KBM-7 (cell line): ENCODE measurements at regions not wholly inside any gene's neighbourhood (a gene's known extent, or its start where the extent isn't known, plus 50 kb on each side); places are given as distances from the start of the nearest gene placed in this dataset.

ENCODE experiments used
- DNase-seq: peaks from one replicate; pipeline ENCODE4 v3.0.0-alpha.2; 2015
- in situ Hi-C: fragments of 300-500 bp; cut with MboI; formaldehyde crosslinking; loops from 2 replicates; pipeline ENCODE4 v1.14.3; 2020; ENCODE audit warnings: low sequenced_read_pairs, low pct_unique_long_range_greater_than_20kb, mixed read lengths

- in situ Hi-C loops: no loop called here
- no peak for DNase-seq
These were observed 1079.7 kb downstream of the TBC1D22A start for GRCh38 chr22:47842119-47842518.

GRCh38 chr22:47841156-47841555 is 1078.7 kb downstream of the TBC1D22A start:
- DNase-seq: no peak
- in situ Hi-C loops: no loop called here

- in situ Hi-C loops: no loop called here
- no peak for DNase-seq
These were observed 1077.3 kb downstream of the TBC1D22A start for GRCh38 chr22:47839595-47840227.

GRCh38 chr22:47837703-47838102 is 1075.3 kb downstream of the TBC1D22A start:
- DNase-seq: peak; percentile 39

GRCh38 chr22:47836957-47837356 is 1074.5 kb downstream of the TBC1D22A start:
- in situ Hi-C loops: no loop called here

More at GRCh38 chr22:47837703-47838102, 1075.3 kb downstream of the TBC1D22A start:
- in situ Hi-C loops: no loop called here

GRCh38 chr22:47835726-47836125 is 1073.3 kb downstream of the TBC1D22A start:
- no peak for DNase-seq
- in situ Hi-C loops: no loop called here

More at GRCh38 chr22:47836957-47837356, 1074.5 kb downstream of the TBC1D22A start:
- no peak for DNase-seq

GRCh38 chr22:47826016-47826415 is 1063.6 kb downstream of the TBC1D22A start:
- no peak for DNase-seq
- in situ Hi-C loops: no loop called here

- DNase-seq: no peak
These were observed 1060.0 kb downstream of the TBC1D22A start for GRCh38 chr22:47822422-47822821.

GRCh38 chr22:47818496-47818895 is 1056.0 kb downstream of the TBC1D22A start:
- in situ Hi-C loops: no loop called here
- DNase-seq: no peak

More at GRCh38 chr22:47822422-47822821, 1060.0 kb downstream of the TBC1D22A start:
- in situ Hi-C loops: no loop called here

- in situ Hi-C loops: no loop called here
- no peak for DNase-seq
These were observed 1054.9 kb downstream of the TBC1D22A start for GRCh38 chr22:47817380-47817779.

- in situ Hi-C loops: no loop called here
- DNase-seq: no peak
These were observed 1054.4 kb downstream of the TBC1D22A start for GRCh38 chr22:47816863-47817210.

- in situ Hi-C loops: no loop called here
- no peak for DNase-seq
These were observed 1053.8 kb downstream of the TBC1D22A start for GRCh38 chr22:47816121-47816862.

- no peak for DNase-seq
- in situ Hi-C loops: no loop called here
These were observed 1052.0 kb downstream of the TBC1D22A start for GRCh38 chr22:47814474-47814873.

GRCh38 chr22:47813661-47814060 is 1051.2 kb downstream of the TBC1D22A start:
- DNase-seq: no peak

GRCh38 chr22:47811971-47812370 is 1049.5 kb downstream of the TBC1D22A start:
- no peak for DNase-seq
- in situ Hi-C loops: no loop called here

More at GRCh38 chr22:47813661-47814060, 1051.2 kb downstream of the TBC1D22A start:
- in situ Hi-C loops: no loop called here

GRCh38 chr22:47810505-47811500 is 1048.4 kb downstream of the TBC1D22A start:
- in situ Hi-C loops: no loop called here
- DNase-seq: no peak

- in situ Hi-C loops: no loop called here
- DNase-seq: no peak
These were observed 1046.6 kb downstream of the TBC1D22A start for GRCh38 chr22:47808886-47809620.

GRCh38 chr22:47808236-47808635 is 1045.8 kb downstream of the TBC1D22A start:
- in situ Hi-C loops: no loop called here
- DNase-seq: no peak

- in situ Hi-C loops: no loop called here
- DNase-seq: no peak
These were observed 1045.1 kb downstream of the TBC1D22A start for GRCh38 chr22:47807506-47807905.
